Activated CD8-positive, alpha-beta T cell treated with anti-CD3 and anti-CD28 coated beads for 36 hours (primary cell): ENCODE measurements at regions not wholly inside any gene's neighbourhood (a gene's known extent, or its start where the extent isn't known, plus 50 kb on each side); places are given as distances from the start of the nearest gene placed in this dataset.
"Not testable (repeated sequence)": the region's sequence is repeated elsewhere in the genome, so short reads cannot be mapped to it uniquely, and the experiment has no call there.

Experiments used
- ATAC-seq: fragments of 200-7000 bp; cut with Tn5 transposase; one replicate; pipeline ENCODE4 v1.10.0; 2021; ENCODE audit warnings: mild to moderate bottlenecking, moderate library complexity
- CTCF ChIA-PET: fragments of 350-600 bp; sonication (Branson Sonifier 250); formaldehyde crosslinking; loops from one replicate; lab custom pipeline; 2021; ENCODE audit warnings: antibody characterized with exemption; lab: Charles Lee
- POLR2A ChIA-PET: fragments of 350-600 bp; sonication (Branson Sonifier 250); formaldehyde crosslinking; loops from one replicate; lab custom pipeline; 2021; ENCODE audit warnings: antibody characterized with exemption; lab: Charles Lee
- DNase-seq: peaks from one replicate; pipeline ENCODE4 v3.0.0-alpha.2; 2020
- H3K27ac Mint-ChIP-seq: one replicate; pipeline ENCODE4 v1.8.0; 2021; ENCODE audit warnings: mild to moderate bottlenecking, mixed read lengths
- H3K27me3 Mint-ChIP-seq: one replicate; pipeline ENCODE4 v1.8.0; 2021; ENCODE audit warnings: mixed read lengths
- H3K36me3 Mint-ChIP-seq: one replicate; pipeline ENCODE4 v1.8.0; 2021; ENCODE audit warnings: low read depth, mixed read lengths
- H3K4me1 Mint-ChIP-seq: one replicate; pipeline ENCODE4 v1.8.0; 2021; ENCODE audit warnings: low read depth, mixed read lengths
- H3K4me3 Mint-ChIP-seq: one replicate; pipeline ENCODE4 v1.8.0; 2021; ENCODE audit warnings: mild to moderate bottlenecking, moderate library complexity, mixed read lengths
- H3K9me3 Mint-ChIP-seq: one replicate; pipeline ENCODE4 v1.8.0; 2021; ENCODE audit warnings: mixed read lengths
- intact Hi-C: fragments of 100-400 bp; cut with micrococcal nuclease; formaldehyde crosslinking; loops from one replicate; pipeline ENCODE4 v1.10.0; 2022
- TF ChIP-seq, protein P1 (sequence below): fragments of 200-600 bp; IDR thresholded peaks from one replicate; pipeline ENCODE4 v1.8.0; 2022; ENCODE audit warnings: antibody characterized with exemption, mild to moderate bottlenecking

DNA sequence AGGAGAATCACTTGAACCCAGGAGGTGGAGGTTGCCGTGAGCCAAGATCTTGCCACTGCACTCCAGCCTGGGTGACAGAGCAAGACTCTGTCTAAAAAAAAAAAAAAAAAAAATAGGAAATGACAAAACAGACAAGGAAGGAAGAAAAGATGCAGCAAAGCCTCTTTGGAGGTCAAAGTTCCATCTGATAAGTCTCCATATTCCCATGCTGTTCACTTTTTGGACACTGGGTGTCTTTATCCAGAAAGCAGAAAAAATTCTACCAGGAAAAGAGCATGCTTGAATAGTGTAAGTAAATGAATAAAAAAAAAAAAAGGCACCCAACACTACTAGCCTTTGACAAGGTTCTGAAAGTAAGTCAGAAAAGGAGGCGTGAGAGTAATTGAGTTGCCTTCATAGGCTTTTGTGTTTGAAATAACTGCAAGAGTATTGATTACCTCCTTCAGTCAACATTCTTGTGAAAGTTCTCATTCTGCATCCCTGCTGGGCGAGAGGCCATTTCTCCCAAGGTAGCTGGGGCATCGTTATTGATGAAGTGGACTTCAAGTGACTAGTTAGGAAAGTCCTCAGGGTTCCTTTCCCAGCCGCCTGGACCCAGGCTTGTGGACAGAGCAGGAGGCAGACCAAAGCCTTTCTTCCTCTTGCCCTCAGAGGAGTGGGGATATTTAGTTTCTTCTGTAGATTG, 133.3 kb upstream of the KIF5B start:
- H3K4me3 Mint-ChIP-seq, result no peak overlapping the region
- no peaks in the 10 kb centered on the region for H3K4me1 Mint-ChIP-seq
- H3K36me3 Mint-ChIP-seq, result no peaks in the 10 kb centered on the region
- POLR2A ChIA-PET, result no interaction called here
- H3K27me3 Mint-ChIP-seq, result no peaks in the 10 kb centered on the region
- CTCF ChIA-PET, result interaction anchor here (0.9 to 2.1 kb wide), 10 partner anchors 20 to 819 kb away, joined by 3 to 8 read pairs (median 4); no protein-coding TSS in a partner anchor
- ATAC-seq (no peak), DNase-seq (no peak)
- intact Hi-C loops, result loop anchor here (5.0 kb wide), 2 partner anchors 63 to 178 kb away; no protein-coding TSS in a partner anchor
- TF ChIP-seq, protein P1, sequence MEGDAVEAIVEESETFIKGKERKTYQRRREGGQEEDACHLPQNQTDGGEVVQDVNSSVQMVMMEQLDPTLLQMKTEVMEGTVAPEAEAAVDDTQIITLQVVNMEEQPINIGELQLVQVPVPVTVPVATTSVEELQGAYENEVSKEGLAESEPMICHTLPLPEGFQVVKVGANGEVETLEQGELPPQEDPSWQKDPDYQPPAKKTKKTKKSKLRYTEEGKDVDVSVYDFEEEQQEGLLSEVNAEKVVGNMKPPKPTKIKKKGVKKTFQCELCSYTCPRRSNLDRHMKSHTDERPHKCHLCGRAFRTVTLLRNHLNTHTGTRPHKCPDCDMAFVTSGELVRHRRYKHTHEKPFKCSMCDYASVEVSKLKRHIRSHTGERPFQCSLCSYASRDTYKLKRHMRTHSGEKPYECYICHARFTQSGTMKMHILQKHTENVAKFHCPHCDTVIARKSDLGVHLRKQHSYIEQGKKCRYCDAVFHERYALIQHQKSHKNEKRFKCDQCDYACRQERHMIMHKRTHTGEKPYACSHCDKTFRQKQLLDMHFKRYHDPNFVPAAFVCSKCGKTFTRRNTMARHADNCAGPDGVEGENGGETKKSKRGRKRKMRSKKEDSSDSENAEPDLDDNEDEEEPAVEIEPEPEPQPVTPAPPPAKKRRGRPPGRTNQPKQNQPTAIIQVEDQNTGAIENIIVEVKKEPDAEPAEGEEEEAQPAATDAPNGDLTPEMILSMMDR, result no peak
- no peak overlapping the region for H3K27ac Mint-ChIP-seq
- H3K9me3 Mint-ChIP-seq, result no peaks in the 10 kb centered on the region

DNA sequence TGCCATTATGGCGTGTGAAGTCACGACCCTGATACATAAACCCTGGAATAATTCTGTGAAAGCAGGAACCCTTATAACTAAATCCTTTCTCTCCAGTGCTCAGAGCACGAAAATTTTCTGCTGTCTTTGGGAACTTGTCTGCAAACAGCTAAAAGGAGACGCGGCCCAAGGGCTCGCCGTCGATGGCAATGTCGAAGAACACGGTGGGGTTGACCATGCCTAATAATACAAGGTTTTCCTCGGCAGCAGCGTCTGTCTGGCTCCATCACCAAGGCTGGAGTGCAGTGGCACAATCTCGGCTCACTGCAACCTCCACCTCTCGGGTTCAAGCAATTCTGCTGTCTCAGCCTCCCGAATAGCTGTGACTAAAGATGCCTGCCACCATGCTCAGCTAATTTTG, 132.4 kb upstream of the KIF5B start:
- H3K4me1 Mint-ChIP-seq, H3K36me3 Mint-ChIP-seq, POLR2A ChIA-PET, H3K4me3 Mint-ChIP-seq, intact Hi-C loops, H3K27ac Mint-ChIP-seq, H3K27me3 Mint-ChIP-seq, H3K9me3 Mint-ChIP-seq, ATAC-seq, DNase-seq: not testable (repeated sequence)
- CTCF ChIA-PET, result interaction anchor here (1.7 kb wide), 1 partner anchor 181 kb away, joined by 4 read pairs; no protein-coding TSS in a partner anchor

DNA sequence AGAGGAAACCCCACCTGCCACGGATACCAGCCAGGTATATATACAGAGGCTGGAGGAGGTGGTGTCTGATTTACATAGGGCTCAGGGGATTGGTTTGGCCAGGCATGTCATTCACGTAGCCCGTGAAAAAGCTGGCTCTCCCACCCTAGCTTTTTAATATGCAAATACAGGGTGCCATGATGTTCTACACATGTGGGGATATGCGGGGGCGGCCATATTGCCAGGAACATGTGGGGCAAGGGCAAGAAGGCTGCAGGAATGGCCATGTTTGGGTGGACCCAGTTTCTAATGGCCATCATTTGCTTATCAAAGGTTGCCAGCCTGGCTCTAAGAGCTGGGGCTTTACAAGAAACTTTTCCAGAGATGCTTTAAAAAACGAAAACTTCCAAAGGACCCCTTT, 131.5 kb upstream of the KIF5B start:
- H3K4me3 Mint-ChIP-seq, result no peak overlapping the region
- intact Hi-C loops, result no loop called here
- TF ChIP-seq, protein P1, result no peak
- H3K36me3 Mint-ChIP-seq, result no peaks in the 10 kb centered on the region
- CTCF ChIA-PET, result interaction anchor here (0.9 to 1.2 kb wide), 2 partner anchors 18 to 64 kb away, joined by 4 read pairs; no protein-coding TSS in a partner anchor
- ATAC-seq (no peak), DNase-seq (no peak)
- H3K27ac Mint-ChIP-seq, result no peak overlapping the region
- no peaks in the 10 kb centered on the region for H3K27me3 Mint-ChIP-seq
- H3K4me1 Mint-ChIP-seq, result no peaks in the 10 kb centered on the region
- POLR2A ChIA-PET, result interaction anchor here (0.6 kb wide), 1 partner anchor 165 kb away, joined by 3 read pairs; no protein-coding TSS in a partner anchor
- H3K9me3 Mint-ChIP-seq, result no peaks in the 10 kb centered on the region

DNA sequence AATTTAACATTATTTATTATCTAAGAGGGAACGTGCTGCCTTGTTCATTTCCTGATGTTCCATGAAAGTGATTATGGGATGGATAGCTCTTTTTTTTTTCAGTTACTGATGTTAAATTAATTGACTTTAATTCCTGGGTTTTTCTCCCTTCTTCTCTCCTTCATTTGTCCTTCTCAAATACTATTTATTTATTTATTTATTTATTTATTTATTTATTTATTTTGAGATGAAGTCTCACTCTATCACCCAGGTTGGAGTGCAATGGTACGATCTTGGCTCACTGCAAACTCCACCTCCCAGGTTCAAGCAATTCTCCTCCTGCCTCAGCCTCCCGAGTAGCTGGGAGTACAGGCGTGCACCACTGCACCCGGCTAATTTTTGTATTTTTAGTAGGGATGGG, 127.4 kb upstream of the KIF5B start:
- H3K4me3 Mint-ChIP-seq, intact Hi-C loops, H3K9me3 Mint-ChIP-seq, H3K27me3 Mint-ChIP-seq, H3K36me3 Mint-ChIP-seq, H3K27ac Mint-ChIP-seq, DNase-seq, CTCF ChIA-PET, H3K4me1 Mint-ChIP-seq, ATAC-seq: not testable (repeated sequence)
- POLR2A ChIA-PET, result interaction anchor here (0.6 to 1.2 kb wide), 2 partner anchors 34 to 265 kb away, joined by 3 read pairs; no protein-coding TSS in a partner anchor

DNA sequence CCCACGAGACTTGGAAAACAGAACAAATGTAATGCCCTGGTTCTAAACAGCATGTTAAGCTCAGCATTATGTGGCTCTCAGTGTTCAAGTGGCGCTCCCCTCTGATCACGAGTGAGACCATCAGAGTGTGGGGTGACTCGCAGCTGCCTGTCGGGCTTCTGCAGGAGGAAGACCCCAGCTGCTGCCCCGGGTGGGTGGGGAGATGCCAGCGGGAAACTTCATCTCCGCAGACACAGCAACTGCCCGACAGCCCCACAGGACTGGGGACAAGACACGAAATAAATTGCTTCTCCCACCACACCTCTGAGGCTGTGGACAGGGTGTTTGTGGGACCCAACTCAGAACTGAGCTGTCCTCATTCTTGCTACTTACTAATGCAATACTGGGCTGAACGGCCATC, 126.3 kb upstream of the KIF5B start:
- TF ChIP-seq, protein P1, result no peak
- H3K4me3 Mint-ChIP-seq, result no peak overlapping the region
- DNase-seq, result no peak
- H3K4me1 Mint-ChIP-seq, result no peaks in the 10 kb centered on the region
- no peak for ATAC-seq
- H3K9me3 Mint-ChIP-seq, result no peaks in the 10 kb centered on the region
- ChIA-PET CTCF (no interaction called here), POLR2A (no interaction called here)
- H3K36me3 Mint-ChIP-seq, result no peaks in the 10 kb centered on the region
- intact Hi-C loops, result no loop called here
- no peak overlapping the region for H3K27ac Mint-ChIP-seq
- H3K27me3 Mint-ChIP-seq, result no peaks in the 10 kb centered on the region
